ENCODE measurements at regions not wholly inside any gene's neighbourhood (a gene's known extent, or its start where the extent isn't known, plus 50 kb on each side); places are given as distances from the start of the nearest gene placed in this dataset.

DNA sequence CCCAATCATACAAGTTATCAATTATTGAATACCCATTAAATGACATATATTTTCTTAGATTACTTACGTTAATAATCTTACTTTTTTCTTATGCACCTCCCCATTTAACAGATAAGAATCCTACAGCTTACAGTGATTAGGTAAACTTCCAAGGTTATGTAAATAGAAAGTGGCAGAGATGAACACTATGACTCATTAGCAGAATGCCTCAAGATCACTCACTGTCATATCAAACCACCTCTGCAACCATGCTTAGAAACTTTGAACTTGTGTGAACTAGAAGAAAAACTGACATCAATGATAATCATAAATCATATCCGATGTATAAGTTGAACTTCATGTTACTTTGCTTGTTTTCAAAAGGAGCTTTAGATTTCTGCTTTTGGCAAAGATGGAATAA lies 911.6 kb upstream of the ARPP21 start:
- H3K27ac Mint-ChIP-seq (ENCODE audit: unreplicated experiment), result no peak overlapping the region
- peaks cover 3% of the 10 kb centered on the region for H3K36me3 Mint-ChIP-seq (ENCODE audit: low read depth)
- H3K9me3 Mint-ChIP-seq, result peaks cover 11% of the 10 kb centered on the region
- H3K4me3 Mint-ChIP-seq, result no peak overlapping the region
- peaks cover 9% of the 10 kb centered on the region for H3K4me1 Mint-ChIP-seq
- TF ChIP-seq, protein P1, sequence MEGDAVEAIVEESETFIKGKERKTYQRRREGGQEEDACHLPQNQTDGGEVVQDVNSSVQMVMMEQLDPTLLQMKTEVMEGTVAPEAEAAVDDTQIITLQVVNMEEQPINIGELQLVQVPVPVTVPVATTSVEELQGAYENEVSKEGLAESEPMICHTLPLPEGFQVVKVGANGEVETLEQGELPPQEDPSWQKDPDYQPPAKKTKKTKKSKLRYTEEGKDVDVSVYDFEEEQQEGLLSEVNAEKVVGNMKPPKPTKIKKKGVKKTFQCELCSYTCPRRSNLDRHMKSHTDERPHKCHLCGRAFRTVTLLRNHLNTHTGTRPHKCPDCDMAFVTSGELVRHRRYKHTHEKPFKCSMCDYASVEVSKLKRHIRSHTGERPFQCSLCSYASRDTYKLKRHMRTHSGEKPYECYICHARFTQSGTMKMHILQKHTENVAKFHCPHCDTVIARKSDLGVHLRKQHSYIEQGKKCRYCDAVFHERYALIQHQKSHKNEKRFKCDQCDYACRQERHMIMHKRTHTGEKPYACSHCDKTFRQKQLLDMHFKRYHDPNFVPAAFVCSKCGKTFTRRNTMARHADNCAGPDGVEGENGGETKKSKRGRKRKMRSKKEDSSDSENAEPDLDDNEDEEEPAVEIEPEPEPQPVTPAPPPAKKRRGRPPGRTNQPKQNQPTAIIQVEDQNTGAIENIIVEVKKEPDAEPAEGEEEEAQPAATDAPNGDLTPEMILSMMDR (conservative IDR thresholded peaks at IDR 0.05), result no peak
- H3K27me3 Mint-ChIP-seq (ENCODE audit: low read depth), result no peaks in the 10 kb centered on the region
- no peak for DNase-seq (ENCODE audit: low read depth, low spot score)

DNA sequence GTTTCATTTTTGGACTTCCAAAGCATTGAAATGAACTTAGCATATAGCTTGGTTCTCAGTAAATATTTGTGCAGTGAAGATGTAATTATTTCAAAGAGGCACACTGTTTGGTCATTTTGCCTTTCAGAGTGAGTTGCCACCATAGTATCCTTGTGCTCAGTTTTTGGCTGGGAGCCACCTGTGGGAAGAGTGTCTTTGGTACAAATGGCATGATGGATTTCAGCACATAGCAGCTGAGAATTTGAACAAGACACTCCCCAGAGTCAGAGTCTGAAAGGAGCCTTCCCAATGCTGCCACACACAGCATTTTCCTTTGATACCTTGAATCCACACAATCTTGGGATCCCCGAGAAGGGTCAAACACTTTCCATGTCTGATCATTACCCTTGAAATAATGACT lies 897.2 kb upstream of the ARPP21 start:
- Mint-ChIP-seq H3K4me1 (no peaks in the 10 kb centered on the region), H3K4me3 (no peak overlapping the region), H3K27ac (ENCODE audit: unreplicated experiment) (no peak overlapping the region), H3K9me3 (peaks cover 7% of the 10 kb centered on the region), H3K36me3 (ENCODE audit: low read depth) (no peaks in the 10 kb centered on the region), H3K27me3 (ENCODE audit: low read depth) (no peaks in the 10 kb centered on the region)
- TF ChIP-seq, protein P1 (conservative IDR thresholded peaks at IDR 0.05), result no peak
- DNase-seq (ENCODE audit: low read depth, low spot score), result no peak

DNA sequence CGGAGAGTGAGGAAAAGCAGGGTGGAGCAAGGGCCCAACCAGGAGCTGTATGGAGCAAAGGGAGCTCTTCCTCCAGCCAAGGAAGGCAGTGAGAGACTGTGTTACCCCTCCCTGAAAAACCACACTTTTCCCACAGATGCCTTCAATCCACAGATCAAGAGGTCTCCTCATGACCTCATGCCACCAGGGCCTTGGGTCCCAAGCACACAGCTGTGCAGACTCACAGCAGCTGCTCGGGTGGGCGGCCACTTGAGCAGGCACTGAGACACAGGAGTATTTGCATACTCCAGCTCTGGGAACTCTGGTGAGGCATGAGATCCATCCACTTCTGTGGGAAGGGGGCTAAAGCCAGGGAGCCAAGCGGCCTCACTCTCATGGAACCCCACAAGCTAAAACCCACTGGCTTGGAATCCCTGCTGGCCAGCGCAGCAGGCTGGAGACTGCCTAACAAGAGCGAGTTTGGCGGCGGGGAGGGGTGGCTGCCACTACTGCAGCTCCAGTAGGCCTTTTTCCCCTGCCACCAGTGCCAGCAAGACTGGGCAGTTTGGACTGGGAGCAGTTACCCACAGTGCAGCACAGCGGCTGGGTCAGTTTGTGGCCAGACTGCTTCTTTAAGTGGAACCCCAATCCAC lies 880.6 kb upstream of the ARPP21 start:
- TF ChIP-seq, protein P1 (conservative IDR thresholded peaks at IDR 0.05), result no peak
- H3K9me3 Mint-ChIP-seq, result peaks cover 6% of the 10 kb centered on the region
- no peaks in the 10 kb centered on the region for H3K27me3 Mint-ChIP-seq (ENCODE audit: low read depth)
- no peak for DNase-seq (ENCODE audit: low read depth, low spot score)
- peaks cover 6% of the 10 kb centered on the region for H3K36me3 Mint-ChIP-seq (ENCODE audit: low read depth)
- H3K27ac Mint-ChIP-seq (ENCODE audit: unreplicated experiment), result peak overlapping the region; percentile 72
- H3K4me3 Mint-ChIP-seq, result no peak overlapping the region
- H3K4me1 Mint-ChIP-seq, result no peaks in the 10 kb centered on the region

DNA sequence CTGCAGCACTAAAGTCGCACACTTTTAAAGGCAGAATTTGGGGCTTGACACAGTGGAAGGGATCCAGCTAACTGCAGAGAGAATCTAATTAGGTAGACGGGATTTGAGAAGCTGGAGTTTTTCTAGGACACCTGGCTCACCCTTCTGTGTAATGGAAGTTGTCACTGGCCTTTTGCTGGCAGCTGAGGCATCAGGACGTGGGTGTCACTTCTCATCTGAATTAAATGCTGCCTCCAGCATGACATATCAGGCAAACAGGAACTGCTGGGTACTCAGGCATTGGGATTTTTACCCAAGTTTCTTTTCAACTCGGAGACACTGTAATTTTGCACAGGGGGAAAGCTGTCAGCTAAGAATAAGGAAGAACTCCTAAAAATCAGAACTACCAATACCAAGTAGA lies 861.9 kb upstream of the ARPP21 start:
- TF ChIP-seq, protein P1 (conservative IDR thresholded peaks at IDR 0.05), result no peak
- Mint-ChIP-seq H3K36me3 (ENCODE audit: low read depth) (no peaks in the 10 kb centered on the region), H3K27ac (ENCODE audit: unreplicated experiment) (no peak overlapping the region), H3K4me1 (no peaks in the 10 kb centered on the region), H3K27me3 (ENCODE audit: low read depth) (no peaks in the 10 kb centered on the region), H3K9me3 (no peaks in the 10 kb centered on the region), H3K4me3 (no peak overlapping the region)
- no peak for DNase-seq (ENCODE audit: low read depth, low spot score)

DNA sequence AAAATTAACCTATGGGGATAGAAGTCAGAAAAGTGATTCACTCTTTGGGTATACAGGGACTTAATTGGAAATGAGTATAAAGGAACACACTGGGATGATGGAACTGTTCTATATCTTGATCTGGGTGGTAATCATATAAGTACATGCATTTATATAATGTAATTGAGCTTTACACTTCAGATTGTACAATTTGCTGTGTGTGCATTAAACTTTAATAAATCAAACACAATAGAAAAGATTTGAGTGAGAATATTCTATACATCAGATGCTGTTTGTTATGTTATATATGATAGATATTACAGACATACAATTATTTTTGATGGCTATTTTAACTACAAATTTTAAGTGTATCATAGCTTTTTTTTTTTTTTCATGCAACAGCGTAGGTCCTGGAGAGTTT lies 860.2 kb upstream of the ARPP21 start:
- no peaks in the 10 kb centered on the region for H3K36me3 Mint-ChIP-seq (ENCODE audit: low read depth)
- no peaks in the 10 kb centered on the region for H3K9me3 Mint-ChIP-seq
- TF ChIP-seq, protein P1 (conservative IDR thresholded peaks at IDR 0.05), result no peak
- H3K4me3 Mint-ChIP-seq, result no peak overlapping the region
- no peaks in the 10 kb centered on the region for H3K27me3 Mint-ChIP-seq (ENCODE audit: low read depth)
- DNase-seq (ENCODE audit: low read depth, low spot score), result no peak
- H3K27ac Mint-ChIP-seq (ENCODE audit: unreplicated experiment), result no peak overlapping the region
- H3K4me1 Mint-ChIP-seq, result no peaks in the 10 kb centered on the region
